B cell (primary cell): ENCODE measurements at regions not wholly inside any gene's neighbourhood (a gene's known extent, or its start where the extent isn't known, plus 50 kb on each side); places are given as distances from the start of the nearest gene placed in this dataset.

Source experiments
- ATAC-seq: fragments of 200-7000 bp; cut with Tn5 transposase; one replicate; pipeline ENCODE4 v1.10.0; 2021; ENCODE audit warnings: low read depth, mild to moderate bottlenecking, moderate number of reproducible peaks, moderate library complexity
- CTCF ChIA-PET: fragments of 350-600 bp; sonication (Branson Sonifier 250); formaldehyde crosslinking; loops from one replicate; lab custom pipeline; 2021; ENCODE audit warnings: antibody characterized with exemption, inconsistent platforms; lab: Charles Lee
- POLR2A ChIA-PET: fragments of 350-600 bp; sonication (Branson Sonifier 250); formaldehyde crosslinking; loops from one replicate; lab custom pipeline; 2021; ENCODE audit warnings: antibody characterized with exemption; lab: Charles Lee
- DNase-seq: peaks from one replicate; pipeline ENCODE4 v3.0.0; 2013
- H2AFZ ChIP-seq: 2 replicates; pipeline ENCODE4 v1.6.1; 2012; ENCODE audit warnings: mild to moderate bottlenecking, low read depth, low read length; ENCODE audit not compliant: insufficient read depth, poor library complexity, severe bottlenecking
- H3K27ac ChIP-seq, 2 donors: 1 replicate in 1 of 2; 2 replicates in 1 of 2; pipeline ENCODE4 v1.5.1; 2012 to 2013; ENCODE audit warnings: low read length in 2 of 2, mild to moderate bottlenecking in 2 of 2, moderate library complexity in 1 of 2
- H3K27me3 ChIP-seq, 4 experiments: fragments of 200-600 bp in 1 of 4; sonication (generic) in 1 of 4; replicated peaks in 1 of 4; 1 replicate in 2 of 4; 2 replicates in 2 of 4; pipeline versions ENCODE4 v1.6.1 to v1.7.0; 2013 to 2016; ENCODE audit warnings: low read length in 3 of 4, mild to moderate bottlenecking in 2 of 4, mixed read lengths in 1 of 4, moderate library complexity in 1 of 4; ENCODE audit not compliant: insufficient read depth in 4 of 4, control insufficient read depth in 3 of 4; ENCODE audit errors: control extremely low read depth in 1 of 4
- H3K36me3 ChIP-seq, 2 experiments: replicated peaks in 1 of 2; 1 replicate in 1 of 2; 2 replicates in 1 of 2; pipeline versions ENCODE4 v1.6.1 to v1.7.1; 2013; ENCODE audit warnings: low read length in 1 of 2; ENCODE audit not compliant: insufficient read depth in 2 of 2, control insufficient read depth in 1 of 2; ENCODE audit errors: control extremely low read depth in 1 of 2, extremely low read depth in 1 of 2
- H3K4me1 ChIP-seq, 2 donors: fragments of 200-600 bp in 1 of 2; sonication (generic) in 1 of 2; 1 replicate in 1 of 2; 2 replicates in 1 of 2; pipeline versions ENCODE4 v1.5.1 to v1.6.1; 2013 to 2017; ENCODE audit warnings: low read length in 2 of 2; ENCODE audit not compliant: control insufficient read depth in 2 of 2, insufficient read depth in 2 of 2
- H3K4me2 ChIP-seq: replicated peaks from 2 replicates; pipeline ENCODE3; 2012; ENCODE audit warnings: mild to moderate bottlenecking, low read depth, low read length; ENCODE audit not compliant: poor library complexity, severe bottlenecking
- H3K4me3 ChIP-seq, 5 experiments: fragments of 200-600 bp in 1 of 5; sonication (generic) in 1 of 5; 1 replicate in 3 of 5; 2 replicates in 2 of 5; pipeline versions ENCODE4 v1.5.1 to v1.7.0; 2011 to 2016; ENCODE audit warnings: low read length in 4 of 5, mild to moderate bottlenecking in 4 of 5, low read depth in 2 of 5, control low read depth in 1 of 5, moderate library complexity in 1 of 5; ENCODE audit not compliant: insufficient read depth in 1 of 5; ENCODE audit errors: control extremely low read depth in 1 of 5, extremely low read depth in 1 of 5
- H3K79me2 ChIP-seq: fragments of 200-600 bp; sonication (generic); one replicate; pipeline ENCODE4 v1.6.0; 2016; ENCODE audit warnings: low read length; ENCODE audit not compliant: control insufficient read depth, insufficient read depth
- H3K9ac ChIP-seq: fragments of 200-600 bp; sonication (generic); 2 replicates; pipeline ENCODE4 v1.6.1; 2017; ENCODE audit warnings: mild to moderate bottlenecking, low read length, moderate library complexity
- H3K9me3 ChIP-seq, 3 donors: one replicate each; pipeline versions ENCODE4 v1.6.1 to v1.7.1; 2013; ENCODE audit warnings: low read length in 2 of 3; ENCODE audit not compliant: control insufficient read depth in 2 of 3, insufficient read depth in 1 of 3; ENCODE audit errors: control extremely low read depth in 1 of 3
- H4K20me1 ChIP-seq: 2 replicates; pipeline ENCODE4 v1.6.0; 2012; ENCODE audit warnings: mild to moderate bottlenecking, low read length; ENCODE audit not compliant: insufficient read depth, control insufficient read depth, poor library complexity, severe bottlenecking
- H3K27ac Mint-ChIP-seq: one replicate; pipeline ENCODE4 v1.8.0; 2021; ENCODE audit warnings: mixed read lengths
- H3K27me3 Mint-ChIP-seq: one replicate; pipeline ENCODE4 v1.8.0; 2021; ENCODE audit warnings: mixed read lengths
- H3K4me1 Mint-ChIP-seq: one replicate; pipeline ENCODE4 v1.8.0; 2021; ENCODE audit warnings: mixed read lengths
- H3K4me3 Mint-ChIP-seq: one replicate; pipeline ENCODE4 v1.8.0; 2021; ENCODE audit warnings: mixed read lengths
- H3K9me3 Mint-ChIP-seq: one replicate; pipeline ENCODE4 v1.8.0; 2022; ENCODE audit warnings: mixed read lengths; ENCODE audit not compliant: insufficient read depth
- EZH2 ChIP-seq: IDR thresholded peaks from 2 replicates; pipeline ENCODE4 v1.6.1; 2012; ENCODE audit warnings: borderline replicate concordance, low read depth, mild to moderate bottlenecking, moderate library complexity, low read length; ENCODE audit not compliant: insufficient read depth, poor library complexity, severe bottlenecking
- WGBS: methylation state at CpG from one replicate; pipeline ENCODE4 v1.1.5; 2013; ENCODE audit warnings: missing lambda C conversion rate; ENCODE audit not compliant: insufficient coverage; 5-methylcytosine and 5-hydroxymethylcytosine counted together
- intact Hi-C: fragments of 100-400 bp; cut with micrococcal nuclease; formaldehyde crosslinking; loops from one replicate; pipeline ENCODE4 v1.10.0; 2022
- TF ChIP-seq, protein P1 (sequence below): fragments of 200-600 bp; IDR thresholded peaks from one replicate; pipeline ENCODE4 v1.8.0; 2022; ENCODE audit warnings: antibody characterized with exemption, mild to moderate bottlenecking

DNA sequence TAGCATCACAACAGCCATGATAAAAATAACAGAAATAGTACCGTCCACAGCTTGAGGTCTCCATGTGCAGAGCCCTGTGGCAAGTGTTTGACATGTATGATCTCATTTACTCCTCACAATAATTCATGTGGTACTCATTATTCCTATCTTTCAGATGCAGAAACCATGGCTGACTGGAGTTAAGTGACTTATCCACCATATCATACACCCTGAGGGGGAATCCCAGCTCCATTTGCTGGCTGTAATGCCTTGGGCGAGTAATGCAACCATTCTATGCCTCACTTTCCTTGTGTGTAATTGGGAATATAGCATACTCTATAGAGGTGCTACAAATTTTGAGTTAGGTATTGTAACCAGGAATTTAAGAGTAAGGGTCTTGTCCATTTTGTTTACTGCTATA is 347.0 kb upstream of the CLINT1 start:
- H3K79me2 ChIP-seq, result no peaks in the 10 kb centered on the region
- intact Hi-C loops, result no loop called here
- no peak overlapping the region for H2AFZ ChIP-seq
- CTCF ChIA-PET, result no interaction called here
- H4K20me1 ChIP-seq, result no peaks in the 10 kb centered on the region
- no peak overlapping the region for H3K9ac ChIP-seq
- H3K4me3 Mint-ChIP-seq, result no peak overlapping the region
- peaks cover 3% of the 10 kb centered on the region for H3K4me1 Mint-ChIP-seq
- peaks cover 0 to 2% (median 0%) of the 10 kb centered on the region in 3 donors for H3K9me3 ChIP-seq
- POLR2A ChIA-PET, result no interaction called here
- no peaks in the 10 kb centered on the region for H3K27me3 ChIP-seq
- WGBS, result 100% methylated on average over 1 of the region's 2 CpGs
- ATAC-seq (no peak), DNase-seq (no peak)
- H3K9me3 Mint-ChIP-seq, result no peaks in the 10 kb centered on the region
- H3K36me3 ChIP-seq, result no peaks in the 10 kb centered on the region
- H3K4me2 ChIP-seq, result no peak overlapping the region
- H3K27me3 Mint-ChIP-seq, result no peaks in the 10 kb centered on the region
- H3K4me1 ChIP-seq, result no peaks in the 10 kb centered on the region
- no peak overlapping the region for H3K27ac Mint-ChIP-seq
- no peak overlapping the region for H3K4me3 ChIP-seq
- TF ChIP-seq, protein P1, sequence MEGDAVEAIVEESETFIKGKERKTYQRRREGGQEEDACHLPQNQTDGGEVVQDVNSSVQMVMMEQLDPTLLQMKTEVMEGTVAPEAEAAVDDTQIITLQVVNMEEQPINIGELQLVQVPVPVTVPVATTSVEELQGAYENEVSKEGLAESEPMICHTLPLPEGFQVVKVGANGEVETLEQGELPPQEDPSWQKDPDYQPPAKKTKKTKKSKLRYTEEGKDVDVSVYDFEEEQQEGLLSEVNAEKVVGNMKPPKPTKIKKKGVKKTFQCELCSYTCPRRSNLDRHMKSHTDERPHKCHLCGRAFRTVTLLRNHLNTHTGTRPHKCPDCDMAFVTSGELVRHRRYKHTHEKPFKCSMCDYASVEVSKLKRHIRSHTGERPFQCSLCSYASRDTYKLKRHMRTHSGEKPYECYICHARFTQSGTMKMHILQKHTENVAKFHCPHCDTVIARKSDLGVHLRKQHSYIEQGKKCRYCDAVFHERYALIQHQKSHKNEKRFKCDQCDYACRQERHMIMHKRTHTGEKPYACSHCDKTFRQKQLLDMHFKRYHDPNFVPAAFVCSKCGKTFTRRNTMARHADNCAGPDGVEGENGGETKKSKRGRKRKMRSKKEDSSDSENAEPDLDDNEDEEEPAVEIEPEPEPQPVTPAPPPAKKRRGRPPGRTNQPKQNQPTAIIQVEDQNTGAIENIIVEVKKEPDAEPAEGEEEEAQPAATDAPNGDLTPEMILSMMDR, result no peak
- TF ChIP-seq EZH2, result no peak
- no peak overlapping the region for H3K27ac ChIP-seq

DNA sequence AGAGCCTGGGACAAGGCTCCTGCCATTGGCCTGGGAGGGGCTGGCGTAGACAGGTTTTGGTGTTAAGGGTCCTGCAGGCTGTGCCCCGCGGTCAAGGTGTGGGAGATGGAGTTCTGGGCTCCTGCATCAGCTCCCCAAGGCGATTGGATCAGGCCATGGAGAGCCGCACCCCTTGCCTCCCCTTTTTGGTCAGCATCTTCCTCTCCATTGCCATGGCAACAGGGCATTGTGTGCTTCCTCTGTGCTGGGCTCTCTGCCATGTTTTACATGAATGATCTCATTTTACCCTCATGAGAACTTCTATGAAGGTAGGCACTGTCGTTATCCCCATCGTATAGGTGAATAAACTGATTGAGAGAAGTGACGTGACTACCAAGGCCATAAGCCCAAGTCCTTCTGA is 344.3 kb upstream of the CLINT1 start:
- Mint-ChIP-seq H3K4me1 (peaks cover 10% of the 10 kb centered on the region), H3K9me3 (no peaks in the 10 kb centered on the region), H3K27me3 (no peaks in the 10 kb centered on the region), H3K27ac (no peak overlapping the region), H3K4me3 (no peak overlapping the region)
- no peak overlapping the region for H3K27ac ChIP-seq
- ChIA-PET CTCF (no interaction called here), POLR2A (no interaction called here)
- no peaks in the 10 kb centered on the region for H3K79me2 ChIP-seq
- H3K36me3 ChIP-seq, result no peaks in the 10 kb centered on the region
- peaks cover 11 to 13% of the 10 kb centered on the region in 2 donors for H3K4me1 ChIP-seq
- no peaks in the 10 kb centered on the region for H3K27me3 ChIP-seq
- H4K20me1 ChIP-seq, result no peaks in the 10 kb centered on the region
- ATAC-seq, result no peak
- no peak overlapping the region for H3K9ac ChIP-seq
- 85% methylated on average over 8 of the region's 8 CpGs for WGBS
- H3K4me2 ChIP-seq, result no peak overlapping the region
- H3K9me3 ChIP-seq, result no peaks in the 10 kb centered on the region
- H2AFZ ChIP-seq, result no peak overlapping the region
- intact Hi-C loops, result no loop called here
- no peak overlapping the region for H3K4me3 ChIP-seq
- TF ChIP-seq, protein P1, result no peak
- TF ChIP-seq EZH2, result no peak
- DNase-seq, result no peak
